ENCODE measurements at regions not wholly inside any gene's neighbourhood (a gene's known extent, or its start where the extent isn't known, plus 50 kb on each side); places are given as distances from the start of the nearest gene placed in this dataset.
"Not testable (repeated sequence)": the region's sequence is repeated elsewhere in the genome, so short reads cannot be mapped to it uniquely, and the experiment has no call there.

DNA sequence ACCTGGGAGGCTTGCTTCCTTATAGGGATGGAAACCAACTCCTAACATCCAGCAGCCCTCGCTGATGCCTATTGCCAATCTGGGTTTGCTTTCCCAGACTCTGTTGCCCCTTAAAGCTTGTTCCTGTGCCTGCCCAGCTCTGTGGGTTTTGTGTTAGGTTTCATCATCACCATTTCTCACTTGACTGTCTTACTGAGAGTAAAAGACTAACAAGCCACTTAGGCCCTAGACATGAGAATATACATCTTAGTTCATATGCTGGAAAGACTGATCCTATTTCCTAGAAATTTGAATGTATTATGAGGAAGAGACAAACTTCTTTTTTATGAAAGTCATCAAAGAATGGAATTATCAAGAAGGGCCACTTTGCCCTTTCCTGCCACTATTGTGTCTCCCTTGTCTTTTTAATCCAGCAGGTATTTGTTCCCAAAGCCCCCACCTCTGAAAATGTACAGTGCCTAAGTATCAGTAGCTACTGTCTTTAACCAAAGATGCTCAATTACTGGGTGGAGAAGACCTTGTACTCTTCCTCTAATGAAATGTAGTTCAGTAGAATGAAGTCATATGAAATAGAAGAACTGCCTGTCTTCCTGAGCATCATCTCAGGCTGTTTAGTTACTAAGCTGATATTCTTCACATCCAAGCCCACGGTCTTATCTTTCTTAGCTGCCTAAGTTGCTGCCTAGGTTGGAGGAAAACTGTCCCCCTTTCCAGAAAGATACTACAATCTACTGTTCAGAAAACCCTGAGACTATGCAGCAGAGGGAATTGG lies 59.8 kb upstream of the ZPLD1 start:
- in situ Hi-C loops (cut with MboI; ENCODE audit: low sequenced_read_pairs) = no loop called here
- no peaks in the 10 kb centered on the region for H3K9me3 ChIP-seq
- no peak for DNase-seq (ENCODE audit: low spot score in 2 of 2)
- no peaks in the 10 kb centered on the region for H3K36me3 ChIP-seq (replicated peaks)
- no peaks in the 10 kb centered on the region for H3K27me3 ChIP-seq (ENCODE audit: low read depth)
- no peaks in the 10 kb centered on the region for H3K4me1 ChIP-seq
- no peak overlapping the region for H3K4me3 ChIP-seq

DNA sequence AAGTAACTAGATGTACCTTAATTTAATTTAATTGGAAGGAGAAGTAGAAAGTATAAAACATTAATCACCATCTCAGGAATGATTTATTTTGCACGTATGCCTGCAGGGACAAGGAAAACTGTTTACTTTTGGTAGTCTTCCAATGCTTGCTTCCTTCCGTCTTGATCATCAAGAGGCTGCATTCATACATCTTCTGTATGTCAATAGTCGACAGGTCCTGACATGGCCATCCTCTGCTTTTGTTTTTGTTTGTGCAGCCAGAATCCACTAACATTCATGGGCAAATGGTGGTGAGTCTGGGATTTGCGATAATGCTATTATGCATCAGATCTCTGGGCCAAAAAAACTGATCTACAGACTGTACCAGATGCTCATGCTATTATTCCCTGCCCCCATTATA lies 56.6 kb upstream of the ZPLD1 start:
- no peaks in the 10 kb centered on the region for H3K4me1 ChIP-seq
- no peaks in the 10 kb centered on the region for H3K36me3 ChIP-seq (replicated peaks)
- in situ Hi-C loops (cut with MboI; ENCODE audit: low sequenced_read_pairs) = no loop called here
- H3K27me3 ChIP-seq (ENCODE audit: low read depth) = no peaks in the 10 kb centered on the region
- no peak overlapping the region for H3K4me3 ChIP-seq
- H3K9me3 ChIP-seq = no peaks in the 10 kb centered on the region
- DNase-seq (ENCODE audit: low spot score in 2 of 2) = no peak

DNA sequence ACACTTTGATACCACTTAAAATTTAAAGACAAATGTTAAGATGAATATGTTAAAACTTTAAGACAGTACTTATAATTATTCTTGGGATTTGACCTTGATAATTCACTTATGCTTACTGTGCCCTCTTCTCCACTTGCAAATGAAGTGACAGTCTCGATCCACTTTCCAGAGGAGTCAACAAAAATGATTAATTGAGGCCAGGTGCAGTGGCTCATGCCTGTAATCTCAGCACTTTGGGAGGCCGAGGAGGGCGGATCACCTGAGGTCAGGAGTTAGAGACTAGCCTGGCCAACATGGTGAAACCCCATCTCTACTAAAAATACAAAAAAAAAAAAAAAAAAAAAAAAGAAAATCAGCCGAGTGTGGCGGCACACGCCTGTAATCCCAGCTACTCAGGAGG lies 52.6 kb upstream of the ZPLD1 start:
- H3K36me3 ChIP-seq (replicated peaks); H3K9me3 ChIP-seq; H3K27me3 ChIP-seq (ENCODE audit: low read depth); H3K4me1 ChIP-seq; H3K4me3 ChIP-seq; DNase-seq (ENCODE audit: low spot score in 2 of 2); in situ Hi-C loops (cut with MboI; ENCODE audit: low sequenced_read_pairs): not testable (repeated sequence)
